B cell (primary cell): ENCODE measurements at regions not wholly inside any gene's neighbourhood (a gene's known extent, or its start where the extent isn't known, plus 50 kb on each side); places are given as distances from the start of the nearest gene placed in this dataset.

ENCODE experiments used
- ATAC-seq: fragments of 200-7000 bp; cut with Tn5 transposase; one replicate; pipeline ENCODE4 v1.10.0; 2021; ENCODE audit warnings: low read depth, mild to moderate bottlenecking, moderate number of reproducible peaks, moderate library complexity
- CTCF ChIA-PET: fragments of 350-600 bp; sonication (Branson Sonifier 250); formaldehyde crosslinking; loops from one replicate; lab custom pipeline; 2021; ENCODE audit warnings: antibody characterized with exemption, inconsistent platforms; lab: Charles Lee
- POLR2A ChIA-PET: fragments of 350-600 bp; sonication (Branson Sonifier 250); formaldehyde crosslinking; loops from one replicate; lab custom pipeline; 2021; ENCODE audit warnings: antibody characterized with exemption; lab: Charles Lee
- DNase-seq: peaks from one replicate; pipeline ENCODE4 v3.0.0; 2013
- H2AFZ ChIP-seq: 2 replicates; pipeline ENCODE4 v1.6.1; 2012; ENCODE audit warnings: mild to moderate bottlenecking, low read depth, low read length; ENCODE audit not compliant: insufficient read depth, poor library complexity, severe bottlenecking
- H3K27ac ChIP-seq, 2 donors: 1 replicate in 1 of 2; 2 replicates in 1 of 2; pipeline ENCODE4 v1.5.1; 2012 to 2013; ENCODE audit warnings: low read length in 2 of 2, mild to moderate bottlenecking in 2 of 2, moderate library complexity in 1 of 2
- H3K27me3 ChIP-seq, 4 experiments: fragments of 200-600 bp in 1 of 4; sonication (generic) in 1 of 4; replicated peaks in 1 of 4; 1 replicate in 2 of 4; 2 replicates in 2 of 4; pipeline versions ENCODE4 v1.6.1 to v1.7.0; 2013 to 2016; ENCODE audit warnings: low read length in 3 of 4, mild to moderate bottlenecking in 2 of 4, mixed read lengths in 1 of 4, moderate library complexity in 1 of 4; ENCODE audit not compliant: insufficient read depth in 4 of 4, control insufficient read depth in 3 of 4; ENCODE audit errors: control extremely low read depth in 1 of 4
- H3K36me3 ChIP-seq, 2 experiments: replicated peaks in 1 of 2; 1 replicate in 1 of 2; 2 replicates in 1 of 2; pipeline versions ENCODE4 v1.6.1 to v1.7.1; 2013; ENCODE audit warnings: low read length in 1 of 2; ENCODE audit not compliant: insufficient read depth in 2 of 2, control insufficient read depth in 1 of 2; ENCODE audit errors: control extremely low read depth in 1 of 2, extremely low read depth in 1 of 2
- H3K4me1 ChIP-seq, 2 donors: fragments of 200-600 bp in 1 of 2; sonication (generic) in 1 of 2; 1 replicate in 1 of 2; 2 replicates in 1 of 2; pipeline versions ENCODE4 v1.5.1 to v1.6.1; 2013 to 2017; ENCODE audit warnings: low read length in 2 of 2; ENCODE audit not compliant: control insufficient read depth in 2 of 2, insufficient read depth in 2 of 2
- H3K4me2 ChIP-seq: replicated peaks from 2 replicates; pipeline ENCODE3; 2012; ENCODE audit warnings: mild to moderate bottlenecking, low read depth, low read length; ENCODE audit not compliant: poor library complexity, severe bottlenecking
- H3K4me3 ChIP-seq, 5 experiments: fragments of 200-600 bp in 1 of 5; sonication (generic) in 1 of 5; 1 replicate in 3 of 5; 2 replicates in 2 of 5; pipeline versions ENCODE4 v1.5.1 to v1.7.0; 2011 to 2016; ENCODE audit warnings: low read length in 4 of 5, mild to moderate bottlenecking in 4 of 5, low read depth in 2 of 5, control low read depth in 1 of 5, moderate library complexity in 1 of 5; ENCODE audit not compliant: insufficient read depth in 1 of 5; ENCODE audit errors: control extremely low read depth in 1 of 5, extremely low read depth in 1 of 5
- H3K79me2 ChIP-seq: fragments of 200-600 bp; sonication (generic); one replicate; pipeline ENCODE4 v1.6.0; 2016; ENCODE audit warnings: low read length; ENCODE audit not compliant: control insufficient read depth, insufficient read depth
- H3K9ac ChIP-seq: fragments of 200-600 bp; sonication (generic); 2 replicates; pipeline ENCODE4 v1.6.1; 2017; ENCODE audit warnings: mild to moderate bottlenecking, low read length, moderate library complexity
- H3K9me3 ChIP-seq, 3 donors: one replicate each; pipeline versions ENCODE4 v1.6.1 to v1.7.1; 2013; ENCODE audit warnings: low read length in 2 of 3; ENCODE audit not compliant: control insufficient read depth in 2 of 3, insufficient read depth in 1 of 3; ENCODE audit errors: control extremely low read depth in 1 of 3
- H4K20me1 ChIP-seq: 2 replicates; pipeline ENCODE4 v1.6.0; 2012; ENCODE audit warnings: mild to moderate bottlenecking, low read length; ENCODE audit not compliant: insufficient read depth, control insufficient read depth, poor library complexity, severe bottlenecking
- H3K27ac Mint-ChIP-seq: one replicate; pipeline ENCODE4 v1.8.0; 2021; ENCODE audit warnings: mixed read lengths
- H3K27me3 Mint-ChIP-seq: one replicate; pipeline ENCODE4 v1.8.0; 2021; ENCODE audit warnings: mixed read lengths
- H3K4me1 Mint-ChIP-seq: one replicate; pipeline ENCODE4 v1.8.0; 2021; ENCODE audit warnings: mixed read lengths
- H3K4me3 Mint-ChIP-seq: one replicate; pipeline ENCODE4 v1.8.0; 2021; ENCODE audit warnings: mixed read lengths
- H3K9me3 Mint-ChIP-seq: one replicate; pipeline ENCODE4 v1.8.0; 2022; ENCODE audit warnings: mixed read lengths; ENCODE audit not compliant: insufficient read depth
- CTCF ChIP-seq: fragments of 200-600 bp; IDR thresholded peaks from one replicate; pipeline ENCODE4 v1.8.0; 2022; ENCODE audit warnings: antibody characterized with exemption, mild to moderate bottlenecking
- EZH2 ChIP-seq: IDR thresholded peaks from 2 replicates; pipeline ENCODE4 v1.6.1; 2012; ENCODE audit warnings: borderline replicate concordance, low read depth, mild to moderate bottlenecking, moderate library complexity, low read length; ENCODE audit not compliant: insufficient read depth, poor library complexity, severe bottlenecking
- WGBS: methylation state at CpG from one replicate; pipeline ENCODE4 v1.1.5; 2013; ENCODE audit warnings: missing lambda C conversion rate; ENCODE audit not compliant: insufficient coverage; 5-methylcytosine and 5-hydroxymethylcytosine counted together
- intact Hi-C: fragments of 100-400 bp; cut with micrococcal nuclease; formaldehyde crosslinking; loops from one replicate; pipeline ENCODE4 v1.10.0; 2022

- Histone ChIP-seq H3K27me3 (peaks cover 0 to 4% (median 0%) of the 10 kb centered on the region in 4 experiments), H3K4me2 (no peak overlapping the region), H3K4me3 (no peak overlapping the region), H3K4me1 (no peaks in the 10 kb centered on the region), H3K9me3 (no peaks in the 10 kb centered on the region), H4K20me1 (no peaks in the 10 kb centered on the region), H3K9ac (no peak overlapping the region), H2AFZ (no peak overlapping the region), H3K36me3 (no peaks in the 10 kb centered on the region), H3K27ac (no peak overlapping the region), H3K79me2 (no peaks in the 10 kb centered on the region)
- H3K27me3 Mint-ChIP-seq, result peaks cover 7% of the 10 kb centered on the region
- no peak for ATAC-seq
- H3K9me3 Mint-ChIP-seq, result peaks cover 2% of the 10 kb centered on the region
- POLR2A ChIA-PET, result no interaction called here
- H3K4me1 Mint-ChIP-seq, result no peaks in the 10 kb centered on the region
- 90% methylated on average over 2 of the region's 5 CpGs for WGBS
- no peak overlapping the region for H3K4me3 Mint-ChIP-seq
- H3K27ac Mint-ChIP-seq, result no peak overlapping the region
- CTCF ChIA-PET, result no interaction called here
- intact Hi-C loops, result no loop called here
- no peak for DNase-seq
- no peak for TF ChIP-seq EZH2
- TF ChIP-seq CTCF, result no peak
Measured at GRCh38 chr9:1918622-1919021, 96.5 kb upstream of the SMARCA2 start.

- H4K20me1 ChIP-seq, result no peaks in the 10 kb centered on the region
- no peaks in the 10 kb centered on the region for H3K4me1 Mint-ChIP-seq
- ChIA-PET CTCF (interaction anchor here (1.5 kb wide), 1 partner anchor 20 kb away, joined by 3 read pairs; no protein-coding TSS in a partner anchor), POLR2A (no interaction called here)
- H3K79me2 ChIP-seq, result no peaks in the 10 kb centered on the region
- H3K9me3 Mint-ChIP-seq, result peaks cover 2% of the 10 kb centered on the region
- TF ChIP-seq CTCF (no peak), EZH2 (no peak)
- H3K27me3 Mint-ChIP-seq, result peaks cover 7% of the 10 kb centered on the region
- no peak overlapping the region for H3K4me2 ChIP-seq
- DNase-seq (no peak), ATAC-seq (no peak)
- WGBS, result no CpG with 5 or more reads among the region's 4 CpGs
- no peak overlapping the region for H3K27ac Mint-ChIP-seq
- no peaks in the 10 kb centered on the region for H3K4me1 ChIP-seq
- H3K36me3 ChIP-seq, result no peaks in the 10 kb centered on the region
- H3K9me3 ChIP-seq, result no peaks in the 10 kb centered on the region
- no peak overlapping the region for H3K4me3 ChIP-seq
- H3K4me3 Mint-ChIP-seq, result no peak overlapping the region
- no peak overlapping the region for H2AFZ ChIP-seq
- H3K27ac ChIP-seq, result no peak overlapping the region
- intact Hi-C loops, result no loop called here
- peaks cover 0 to 4% (median 0%) of the 10 kb centered on the region in 4 experiments for H3K27me3 ChIP-seq
- no peak overlapping the region for H3K9ac ChIP-seq
Measured at GRCh38 chr9:1919229-1919628, 95.9 kb upstream of the SMARCA2 start.
